ENCODE measurements at regions not wholly inside any gene's neighbourhood (a gene's known extent, or its start where the extent isn't known, plus 50 kb on each side); places are given as distances from the start of the nearest gene placed in this dataset.

GRCh38 chr13:111537843-111538499, 217.5 kb downstream of the TEX29 start:
- Mint-ChIP-seq H3K4me3 (ENCODE audit: unreplicated experiment) (no peak overlapping the region), H3K9me3 (ENCODE audit: unreplicated experiment) (peaks cover 2% of the 10 kb centered on the region), H3K27me3 (ENCODE audit: unreplicated experiment) (peaks cover 3% of the 10 kb centered on the region), H3K36me3 (ENCODE audit: unreplicated experiment) (no peaks in the 10 kb centered on the region), H3K4me1 (ENCODE audit: low read depth, unreplicated experiment) (peaks cover 18% of the 10 kb centered on the region), H3K27ac (ENCODE audit: unreplicated experiment) (no peak overlapping the region)
- no peak for DNase-seq
- TF ChIP-seq, protein P1, sequence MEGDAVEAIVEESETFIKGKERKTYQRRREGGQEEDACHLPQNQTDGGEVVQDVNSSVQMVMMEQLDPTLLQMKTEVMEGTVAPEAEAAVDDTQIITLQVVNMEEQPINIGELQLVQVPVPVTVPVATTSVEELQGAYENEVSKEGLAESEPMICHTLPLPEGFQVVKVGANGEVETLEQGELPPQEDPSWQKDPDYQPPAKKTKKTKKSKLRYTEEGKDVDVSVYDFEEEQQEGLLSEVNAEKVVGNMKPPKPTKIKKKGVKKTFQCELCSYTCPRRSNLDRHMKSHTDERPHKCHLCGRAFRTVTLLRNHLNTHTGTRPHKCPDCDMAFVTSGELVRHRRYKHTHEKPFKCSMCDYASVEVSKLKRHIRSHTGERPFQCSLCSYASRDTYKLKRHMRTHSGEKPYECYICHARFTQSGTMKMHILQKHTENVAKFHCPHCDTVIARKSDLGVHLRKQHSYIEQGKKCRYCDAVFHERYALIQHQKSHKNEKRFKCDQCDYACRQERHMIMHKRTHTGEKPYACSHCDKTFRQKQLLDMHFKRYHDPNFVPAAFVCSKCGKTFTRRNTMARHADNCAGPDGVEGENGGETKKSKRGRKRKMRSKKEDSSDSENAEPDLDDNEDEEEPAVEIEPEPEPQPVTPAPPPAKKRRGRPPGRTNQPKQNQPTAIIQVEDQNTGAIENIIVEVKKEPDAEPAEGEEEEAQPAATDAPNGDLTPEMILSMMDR (IDR thresholded peaks at IDR 0.05; ENCODE audit: partially characterized antibody, unreplicated experiment): no peak

- TF ChIP-seq, protein P1 (IDR thresholded peaks at IDR 0.05; ENCODE audit: partially characterized antibody, unreplicated experiment): no peak
- H3K4me3 Mint-ChIP-seq (ENCODE audit: unreplicated experiment): no peak overlapping the region
- peaks cover 6% of the 10 kb centered on the region for H3K27me3 Mint-ChIP-seq (ENCODE audit: unreplicated experiment)
- H3K9me3 Mint-ChIP-seq (ENCODE audit: unreplicated experiment): peaks cover 2% of the 10 kb centered on the region
- H3K27ac Mint-ChIP-seq (ENCODE audit: unreplicated experiment): no peak overlapping the region
- no peaks in the 10 kb centered on the region for H3K36me3 Mint-ChIP-seq (ENCODE audit: unreplicated experiment)
- peaks cover 15% of the 10 kb centered on the region for H3K4me1 Mint-ChIP-seq (ENCODE audit: low read depth, unreplicated experiment)
- DNase-seq: no peak
These were observed 218.8 kb downstream of the TEX29 start for GRCh38 chr13:111539252-111539651.

GRCh38 chr13:111539791-111540446, 219.5 kb downstream of the TEX29 start:
- Mint-ChIP-seq H3K4me3 (ENCODE audit: unreplicated experiment) (no peak overlapping the region), H3K4me1 (ENCODE audit: low read depth, unreplicated experiment) (peaks cover 11% of the 10 kb centered on the region), H3K27ac (ENCODE audit: unreplicated experiment) (no peak overlapping the region), H3K36me3 (ENCODE audit: unreplicated experiment) (no peaks in the 10 kb centered on the region), H3K27me3 (ENCODE audit: unreplicated experiment) (peaks cover 10% of the 10 kb centered on the region), H3K9me3 (ENCODE audit: unreplicated experiment) (peaks cover 2% of the 10 kb centered on the region)
- no peak for DNase-seq
- TF ChIP-seq, protein P1 (IDR thresholded peaks at IDR 0.05; ENCODE audit: partially characterized antibody, unreplicated experiment): no peak

DNA sequence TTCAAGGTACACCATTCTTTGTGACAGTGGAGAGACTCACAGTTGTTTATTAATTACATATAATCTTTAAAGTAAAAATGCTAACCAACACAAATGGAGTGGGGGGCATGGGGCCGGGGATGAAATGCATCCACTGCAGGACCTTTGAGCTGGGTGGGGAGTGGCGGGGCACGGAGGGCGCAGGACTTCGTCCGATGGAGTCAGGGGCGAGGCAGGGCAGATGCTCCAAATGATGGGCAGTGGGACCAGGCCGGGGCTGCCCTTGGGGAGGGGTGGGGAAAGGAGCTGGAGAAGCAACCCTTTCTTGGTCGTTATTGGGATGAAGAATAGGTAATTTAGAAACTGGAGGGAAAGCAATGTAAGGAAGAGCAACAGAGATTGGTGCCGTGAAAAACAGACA, 220.0 kb downstream of the TEX29 start:
- H3K4me1 Mint-ChIP-seq (ENCODE audit: low read depth, unreplicated experiment): peaks cover 11% of the 10 kb centered on the region
- peaks cover 2% of the 10 kb centered on the region for H3K9me3 Mint-ChIP-seq (ENCODE audit: unreplicated experiment)
- H3K27me3 Mint-ChIP-seq (ENCODE audit: unreplicated experiment): peaks cover 8% of the 10 kb centered on the region

More for the DNA sequence above, 220.0 kb downstream of the TEX29 start:
- TF ChIP-seq, protein P1 (IDR thresholded peaks at IDR 0.05; ENCODE audit: partially characterized antibody, unreplicated experiment): no peak
- Mint-ChIP-seq H3K4me3 (ENCODE audit: unreplicated experiment) (no peak overlapping the region), H3K27ac (ENCODE audit: unreplicated experiment) (no peak overlapping the region), H3K36me3 (ENCODE audit: unreplicated experiment) (no peaks in the 10 kb centered on the region)
- DNase-seq: no peak

All from glutamatergic neuron (in vitro differentiated cells).